Body of pancreas (tissue), 4 donors: ENCODE measurements at regions not wholly inside any gene's neighbourhood (a gene's known extent, or its start where the extent isn't known, plus 50 kb on each side); places are given as distances from the start of the nearest gene placed in this dataset.

Experiments
- POLR2A ChIP-seq, 3 donors: fragments of 450-650 bp; IDR thresholded peaks; one replicate each; pipeline ENCODE4 v1.6.1; 2016; ENCODE audit warnings: antibody characterized with exemption in 3 of 3, mild to moderate bottlenecking in 2 of 3
- TF ChIP-seq, protein P1 (sequence below), 7 experiments: fragments of 450-650 bp in 4 of 7; fragments of 200-600 bp in 3 of 7; sonication (generic) in 3 of 7; IDR thresholded peaks; one replicate each; pipeline ENCODE4 v1.5.1; 2016 to 2019; ENCODE audit warnings: antibody characterized with exemption in 7 of 7

DNA sequence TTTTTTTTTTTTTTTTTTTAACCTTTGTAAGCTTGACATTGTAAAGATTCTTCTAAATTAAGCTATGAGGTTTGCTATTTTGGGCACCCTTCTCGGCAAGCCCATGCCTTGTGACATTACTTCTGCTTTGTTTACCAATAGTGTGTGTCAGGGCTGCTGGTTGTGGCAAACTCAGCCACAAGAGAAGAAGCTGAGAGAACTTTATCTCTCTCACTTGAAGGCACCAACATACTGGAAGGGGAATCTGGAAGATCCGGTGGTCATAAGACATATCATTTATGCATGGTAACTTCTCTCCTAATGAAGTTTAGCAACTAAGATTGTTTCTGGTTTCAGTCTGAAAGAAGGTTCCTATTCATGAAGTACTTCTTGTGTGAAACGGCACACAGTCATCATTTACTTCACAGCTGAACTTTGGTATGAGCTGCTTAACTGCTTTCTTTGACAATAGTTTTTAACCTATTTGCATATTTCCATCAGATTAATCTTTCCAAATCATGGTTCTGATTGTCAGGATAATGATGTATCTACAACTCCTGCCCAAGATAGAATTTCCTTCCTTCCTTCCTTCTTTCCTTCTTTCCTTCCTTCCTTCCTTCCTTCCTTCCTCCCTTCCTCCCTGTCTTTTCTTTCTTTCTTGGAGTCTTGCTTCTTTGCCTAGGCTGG lies 189.3 kb downstream of the NFKBIZ start:
- TF ChIP-seq, protein P1, sequence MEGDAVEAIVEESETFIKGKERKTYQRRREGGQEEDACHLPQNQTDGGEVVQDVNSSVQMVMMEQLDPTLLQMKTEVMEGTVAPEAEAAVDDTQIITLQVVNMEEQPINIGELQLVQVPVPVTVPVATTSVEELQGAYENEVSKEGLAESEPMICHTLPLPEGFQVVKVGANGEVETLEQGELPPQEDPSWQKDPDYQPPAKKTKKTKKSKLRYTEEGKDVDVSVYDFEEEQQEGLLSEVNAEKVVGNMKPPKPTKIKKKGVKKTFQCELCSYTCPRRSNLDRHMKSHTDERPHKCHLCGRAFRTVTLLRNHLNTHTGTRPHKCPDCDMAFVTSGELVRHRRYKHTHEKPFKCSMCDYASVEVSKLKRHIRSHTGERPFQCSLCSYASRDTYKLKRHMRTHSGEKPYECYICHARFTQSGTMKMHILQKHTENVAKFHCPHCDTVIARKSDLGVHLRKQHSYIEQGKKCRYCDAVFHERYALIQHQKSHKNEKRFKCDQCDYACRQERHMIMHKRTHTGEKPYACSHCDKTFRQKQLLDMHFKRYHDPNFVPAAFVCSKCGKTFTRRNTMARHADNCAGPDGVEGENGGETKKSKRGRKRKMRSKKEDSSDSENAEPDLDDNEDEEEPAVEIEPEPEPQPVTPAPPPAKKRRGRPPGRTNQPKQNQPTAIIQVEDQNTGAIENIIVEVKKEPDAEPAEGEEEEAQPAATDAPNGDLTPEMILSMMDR (IDR thresholded peaks at IDR 0.05) = no peak
- no peak for TF ChIP-seq POLR2A (IDR thresholded peaks at IDR 0.05)
